Neural crest cell (in vitro differentiated cells): ENCODE measurements at regions not wholly inside any gene's neighbourhood (a gene's known extent, or its start where the extent isn't known, plus 50 kb on each side); places are given as distances from the start of the nearest gene placed in this dataset.

Source experiments
- DNase-seq: peaks from one replicate; pipeline ENCODE4 v3.0.0; 2021; ENCODE audit warnings: low read depth, mixed read lengths, low spot score
- H3K27ac Mint-ChIP-seq: one replicate; pipeline ENCODE4 v1.8.0; 2021; ENCODE audit warnings: mild to moderate bottlenecking, mixed read lengths; ENCODE audit not compliant: unreplicated experiment
- H3K27me3 Mint-ChIP-seq: 2 replicates; pipeline ENCODE4 v1.8.0; 2021; ENCODE audit warnings: low read depth, mild to moderate bottlenecking, mixed read lengths
- H3K36me3 Mint-ChIP-seq: 2 replicates; pipeline ENCODE4 v1.8.0; 2021; ENCODE audit warnings: low read depth, mild to moderate bottlenecking, mixed read lengths
- H3K4me1 Mint-ChIP-seq: 2 replicates; pipeline ENCODE4 v1.8.0; 2021; ENCODE audit warnings: mixed read lengths
- H3K4me3 Mint-ChIP-seq: one replicate; pipeline ENCODE4 v1.8.0; 2021; ENCODE audit warnings: mild to moderate bottlenecking, mixed read lengths
- H3K9me3 Mint-ChIP-seq: 2 replicates; pipeline ENCODE4 v1.8.0; 2021; ENCODE audit warnings: mixed read lengths
- CTCF ChIP-seq: fragments of 200-600 bp; sonication (generic); conservative IDR thresholded peaks from 2 replicates; pipeline ENCODE4 v1.5.0; 2021; ENCODE audit warnings: antibody characterized with exemption, mild to moderate bottlenecking

- Mint-ChIP-seq H3K27ac (peak overlapping the region; percentile 52), H3K4me1 (peaks cover 19% of the 10 kb centered on the region), H3K4me3 (no peak overlapping the region), H3K27me3 (no peaks in the 10 kb centered on the region), H3K9me3 (no peaks in the 10 kb centered on the region), H3K36me3 (no peaks in the 10 kb centered on the region)
- no peak for DNase-seq
- no peak for TF ChIP-seq CTCF
Measured at GRCh38 chr2:41695198-41696113, 352.4 kb upstream of the PKDCC start.

GRCh38 chr2:41697389-41697788 lies 350.4 kb upstream of the PKDCC start:
- TF ChIP-seq CTCF, result no peak
- no peak overlapping the region for H3K4me3 Mint-ChIP-seq

GRCh38 chr2:41698678-41699422 lies 349.0 kb upstream of the PKDCC start:
- no peak overlapping the region for H3K4me3 Mint-ChIP-seq
- no peaks in the 10 kb centered on the region for H3K9me3 Mint-ChIP-seq
- DNase-seq, result peak; percentile 48

More at GRCh38 chr2:41697389-41697788, 350.4 kb upstream of the PKDCC start:
- no peaks in the 10 kb centered on the region for H3K36me3 Mint-ChIP-seq
- H3K4me1 Mint-ChIP-seq, result peaks cover 14% of the 10 kb centered on the region
- no peaks in the 10 kb centered on the region for H3K27me3 Mint-ChIP-seq
- DNase-seq, result no peak
- no peaks in the 10 kb centered on the region for H3K9me3 Mint-ChIP-seq
- no peak overlapping the region for H3K27ac Mint-ChIP-seq

GRCh38 chr2:41701231-41701630 lies 346.6 kb upstream of the PKDCC start:
- Mint-ChIP-seq H3K4me1 (peaks cover 7% of the 10 kb centered on the region), H3K36me3 (no peaks in the 10 kb centered on the region), H3K4me3 (no peak overlapping the region), H3K27me3 (no peaks in the 10 kb centered on the region), H3K9me3 (no peaks in the 10 kb centered on the region), H3K27ac (no peak overlapping the region)
- TF ChIP-seq CTCF, result no peak
- no peak for DNase-seq

More at GRCh38 chr2:41698678-41699422, 349.0 kb upstream of the PKDCC start:
- no peaks in the 10 kb centered on the region for H3K27me3 Mint-ChIP-seq
- no peak overlapping the region for H3K27ac Mint-ChIP-seq
- no peaks in the 10 kb centered on the region for H3K36me3 Mint-ChIP-seq
- peaks cover 14% of the 10 kb centered on the region for H3K4me1 Mint-ChIP-seq
- peak; percentile 85 for TF ChIP-seq CTCF

- no peak overlapping the region for H3K27ac Mint-ChIP-seq
- H3K27me3 Mint-ChIP-seq, result no peaks in the 10 kb centered on the region
- no peak for TF ChIP-seq CTCF
- H3K9me3 Mint-ChIP-seq, result no peaks in the 10 kb centered on the region
- H3K4me3 Mint-ChIP-seq, result no peak overlapping the region
- DNase-seq, result no peak
- H3K36me3 Mint-ChIP-seq, result no peaks in the 10 kb centered on the region
- peaks cover 11% of the 10 kb centered on the region for H3K4me1 Mint-ChIP-seq
Measured at GRCh38 chr2:41703123-41703522, 344.7 kb upstream of the PKDCC start.
